Renal cortical epithelial cell (primary cell): ENCODE measurements at regions not wholly inside any gene's neighbourhood (a gene's known extent, or its start where the extent isn't known, plus 50 kb on each side); places are given as distances from the start of the nearest gene placed in this dataset.
"Not testable (repeated sequence)": the region's sequence is repeated elsewhere in the genome, so short reads cannot be mapped to it uniquely, and the experiment has no call there.

Source experiments
- DNase-seq: peaks from one replicate; pipeline ENCODE4 v3.0.0-alpha.2; 2011; ENCODE audit warnings: low read depth

DNA sequence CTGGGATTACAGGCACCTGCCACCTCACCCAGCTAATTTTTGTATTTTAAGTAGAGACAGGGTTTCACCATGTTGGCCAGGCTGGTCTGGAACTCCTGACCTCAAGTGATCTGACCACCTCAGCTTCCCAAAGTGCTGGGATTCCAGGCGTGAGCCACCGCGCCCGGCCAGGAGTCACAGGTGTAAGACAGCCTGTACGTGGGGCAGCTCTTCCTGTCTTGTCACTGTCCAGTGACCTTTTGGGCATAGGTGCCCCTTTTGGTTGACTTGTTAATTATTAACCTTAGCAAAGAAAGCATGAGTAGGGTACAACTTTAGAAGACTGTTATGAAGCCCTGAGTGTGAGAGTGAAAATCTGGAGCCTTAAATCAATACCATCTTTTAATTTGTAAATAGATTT is 703.7 kb upstream of the SOX11 start:
- DNase-seq, result not testable (repeated sequence)

DNA sequence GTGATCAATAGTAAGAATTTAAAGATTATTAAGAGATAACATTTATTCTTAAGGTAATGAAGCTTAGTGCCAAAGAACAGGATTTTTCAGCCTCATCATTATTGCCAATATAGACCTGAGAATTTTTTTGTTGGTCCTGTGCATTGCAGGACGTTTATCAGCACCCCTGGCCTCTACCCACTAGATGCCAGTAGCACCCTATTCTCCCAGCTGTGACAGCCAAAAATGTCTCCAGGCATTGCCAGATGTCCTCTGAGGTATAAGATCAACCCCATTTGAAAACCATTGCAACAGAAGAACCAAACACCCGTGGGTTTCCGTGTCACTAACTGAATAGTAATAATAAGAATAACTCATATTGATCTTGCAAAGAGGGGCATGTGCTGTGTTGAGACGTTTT is 700.0 kb upstream of the SOX11 start:
- no peak for DNase-seq

DNA sequence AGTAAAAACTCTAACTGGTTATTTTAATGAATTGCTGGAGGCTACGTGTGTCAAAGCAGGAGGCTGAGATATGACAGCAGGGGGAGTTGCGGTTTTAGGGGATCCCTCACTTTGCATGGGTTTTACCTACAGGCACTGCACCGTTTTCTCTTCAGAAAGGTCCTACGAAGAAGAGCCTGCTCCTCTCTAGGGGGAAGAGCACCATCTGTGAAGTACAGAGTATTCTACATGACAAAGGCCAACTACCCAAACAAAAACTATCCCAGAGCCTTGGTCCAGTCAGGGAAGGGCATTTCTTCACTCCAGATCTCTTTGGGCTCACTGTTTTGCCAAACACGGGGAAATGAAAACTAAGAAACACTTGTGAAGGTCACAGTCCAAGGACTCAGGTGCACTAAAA is 696.7 kb upstream of the SOX11 start:
- no peak for DNase-seq

DNA sequence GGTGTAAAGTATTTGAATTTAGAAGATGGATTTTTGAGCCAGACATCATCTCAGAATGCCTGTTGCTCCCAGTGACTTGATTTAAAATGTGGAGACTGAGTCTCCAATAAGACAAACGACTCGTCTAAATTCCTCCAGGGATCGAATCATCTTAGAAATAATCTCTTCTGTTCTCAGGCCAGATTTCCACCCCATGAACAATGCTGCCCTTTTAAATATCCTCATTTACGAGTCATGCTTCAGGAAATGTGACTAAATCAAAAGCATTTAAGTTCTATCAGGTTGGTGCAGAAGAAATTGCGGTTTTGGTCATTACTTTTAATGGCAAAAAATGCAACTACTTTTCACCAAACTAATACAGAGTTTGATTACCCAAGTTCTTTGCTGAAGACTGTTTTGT is 684.6 kb upstream of the SOX11 start:
- no peak for DNase-seq

DNA sequence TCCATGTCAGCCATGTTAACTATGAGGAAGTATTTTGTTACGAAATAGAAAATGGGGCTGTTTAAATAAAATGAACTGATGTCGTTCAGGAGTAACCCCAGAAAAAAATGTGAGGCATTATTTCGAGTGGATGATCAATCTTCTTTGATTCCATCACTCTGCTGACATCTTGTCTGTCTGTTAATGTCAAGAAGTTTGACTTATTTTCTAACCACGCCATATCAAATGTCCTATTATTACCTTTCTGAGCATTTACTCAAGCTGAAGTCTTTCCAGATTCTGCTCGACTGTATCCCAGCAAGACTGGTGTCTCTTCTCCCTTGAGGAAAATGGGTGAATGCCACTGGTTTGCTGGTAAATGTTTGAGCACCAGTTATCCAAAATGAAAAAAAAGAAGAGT is 672.9 kb upstream of the SOX11 start:
- DNase-seq, result no peak

DNA sequence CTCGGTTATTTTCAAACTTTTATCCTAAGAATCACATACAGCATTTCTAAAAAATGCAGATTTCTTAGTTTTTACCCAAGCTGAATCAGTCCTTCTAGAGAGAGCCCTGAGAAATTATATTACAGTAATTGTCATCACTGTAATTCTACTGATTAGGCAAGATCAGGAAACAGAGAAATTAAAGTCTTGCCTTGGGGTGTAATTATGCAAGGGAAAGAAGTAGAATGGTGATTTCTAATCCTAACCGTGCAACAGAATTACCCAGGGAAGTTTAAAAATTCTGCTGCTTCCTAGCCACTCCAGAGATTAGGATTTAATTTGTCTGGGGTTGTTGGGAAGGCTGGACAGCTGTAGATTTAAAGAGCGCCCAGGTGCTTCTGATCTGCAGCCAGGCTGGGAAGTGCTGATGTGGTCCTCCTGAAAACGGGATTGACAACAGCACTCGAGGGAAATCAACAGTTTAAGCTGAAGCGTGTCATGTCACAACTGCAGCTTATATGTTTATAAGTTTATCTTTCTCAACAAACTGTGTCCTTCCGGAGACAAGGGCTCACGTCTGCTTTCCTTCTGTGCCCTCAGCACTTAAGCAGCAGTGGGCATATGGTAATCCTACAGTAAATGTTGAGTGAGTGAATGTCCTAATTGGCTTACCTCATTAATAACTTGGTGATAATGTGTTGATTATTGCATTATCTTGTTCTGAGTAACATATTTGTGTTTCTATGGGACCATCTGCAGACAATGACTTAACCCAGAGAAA is 671.9 kb upstream of the SOX11 start:
- no peak for DNase-seq

DNA sequence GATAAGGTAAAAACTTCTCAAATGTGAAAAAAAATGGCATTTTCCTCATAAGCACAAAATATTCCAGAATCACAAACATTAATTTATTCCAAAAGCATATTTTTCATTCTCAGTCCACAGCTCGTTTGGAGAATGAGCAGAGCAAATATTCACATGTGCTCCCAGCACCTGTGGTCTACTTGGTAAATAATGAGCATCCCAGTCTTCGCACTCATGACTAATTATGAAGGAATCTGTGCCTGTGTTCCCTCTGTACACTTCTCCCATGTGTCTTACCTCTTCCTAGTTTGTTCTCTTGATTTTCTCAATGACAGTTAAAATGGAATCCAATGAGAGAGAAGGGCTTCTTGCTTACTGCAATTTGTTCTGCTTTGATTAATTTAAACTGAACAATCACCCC is 671.0 kb upstream of the SOX11 start:
- DNase-seq, result no peak

DNA sequence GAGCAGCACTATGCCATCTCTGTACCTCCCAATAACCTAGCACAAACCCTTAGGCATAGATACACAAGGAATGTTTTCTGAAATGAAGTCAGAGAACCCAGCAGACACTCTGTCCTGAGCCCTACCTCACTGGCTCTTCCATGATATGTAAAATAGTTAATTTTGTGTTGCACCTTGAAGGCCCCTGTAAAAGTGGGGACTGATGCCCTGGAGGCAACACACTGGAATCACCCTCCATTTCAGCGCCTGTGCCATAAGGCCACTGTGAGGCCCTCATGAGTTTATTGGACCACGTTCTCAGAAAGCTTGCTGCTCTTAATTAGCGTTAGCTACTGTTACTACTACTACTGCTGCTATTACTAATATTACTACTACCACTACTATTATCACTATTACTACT is 670.1 kb upstream of the SOX11 start:
- no peak for DNase-seq

DNA sequence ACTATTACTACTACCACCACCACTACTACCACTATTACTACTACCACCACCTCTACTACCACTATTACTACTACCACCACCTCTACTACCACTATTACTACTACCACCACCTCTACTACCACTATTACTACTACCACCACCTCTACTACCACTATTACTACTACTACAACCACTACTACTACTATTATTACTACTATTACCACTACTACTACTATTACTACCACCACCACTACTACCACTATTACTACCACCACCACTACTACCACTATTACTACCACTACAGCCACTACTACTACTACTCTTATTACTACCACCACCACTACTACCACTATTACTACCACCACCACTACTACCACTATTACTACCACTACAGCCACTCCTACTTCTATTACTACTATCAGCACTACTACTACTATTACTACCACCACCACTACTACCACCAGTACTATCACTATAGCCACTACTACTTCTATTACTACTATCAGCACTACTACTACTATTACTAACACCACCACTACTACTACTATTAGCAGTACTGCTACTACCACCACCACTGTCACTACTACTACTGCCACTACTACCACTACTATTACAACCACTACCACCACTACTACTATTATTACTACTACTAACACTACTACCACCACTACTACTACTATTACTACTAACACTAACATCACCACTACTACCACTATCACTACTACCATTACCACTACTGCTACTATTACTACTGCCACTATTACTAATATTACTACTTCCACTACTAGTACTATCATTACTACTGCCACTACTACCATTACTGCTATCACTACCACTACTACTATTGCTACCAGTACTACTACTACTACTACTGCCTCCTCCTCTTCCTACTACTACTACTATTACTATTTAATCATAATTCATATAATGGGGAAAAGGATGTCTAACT is 669.2 kb upstream of the SOX11 start:
- not testable (repeated sequence) for DNase-seq

DNA sequence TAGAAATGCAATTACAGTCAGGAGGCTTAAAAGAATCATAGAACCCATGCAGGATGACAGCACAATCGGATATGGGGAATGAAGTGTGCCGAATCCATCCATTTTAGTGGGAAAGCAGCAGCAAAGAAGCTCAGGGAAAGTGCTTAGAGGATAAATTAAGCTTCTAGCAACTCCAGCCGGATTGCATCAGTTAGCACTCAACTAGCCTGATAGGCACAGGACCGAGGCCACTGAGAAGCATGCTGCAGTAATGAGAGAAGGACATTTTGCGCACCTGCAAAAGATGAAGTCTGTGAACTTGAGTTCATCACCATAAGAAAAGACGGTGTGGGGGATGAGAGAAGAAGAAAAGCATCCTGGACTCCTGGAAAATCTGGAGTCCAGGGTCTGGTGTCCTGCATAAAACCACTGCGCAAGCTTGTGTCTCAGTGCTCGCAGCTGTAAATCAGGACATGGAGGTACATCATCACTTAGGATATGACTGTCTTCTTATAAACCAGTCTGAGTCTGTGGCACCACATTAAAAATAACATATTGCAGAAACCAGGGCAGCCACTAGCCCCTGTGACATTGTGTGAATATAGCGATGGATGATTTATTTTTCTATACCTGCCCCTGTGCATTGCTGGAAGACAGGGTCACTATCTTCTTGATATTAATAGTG is 665.5 kb upstream of the SOX11 start:
- DNase-seq, result no peak

DNA sequence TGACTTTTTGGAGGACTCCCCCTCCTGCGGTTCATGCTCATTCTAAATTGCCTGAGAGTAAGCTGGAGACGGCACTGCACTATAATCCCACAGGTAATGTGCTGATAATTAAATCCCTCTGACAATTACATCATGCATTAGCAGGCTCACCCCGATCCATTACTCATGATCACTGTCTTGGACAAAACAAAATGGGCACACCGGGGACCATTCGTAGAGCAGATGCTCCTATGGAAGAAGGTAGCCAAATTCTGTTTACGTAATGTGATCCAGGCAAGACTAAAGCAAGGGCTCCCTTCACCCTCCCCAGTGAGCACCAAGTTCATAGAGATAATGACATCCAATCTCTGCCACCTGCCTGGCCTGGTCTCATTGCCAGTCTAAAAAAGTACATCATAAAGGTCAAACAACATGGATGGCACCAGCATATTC is 657.1 kb upstream of the SOX11 start:
- no peak for DNase-seq

DNA sequence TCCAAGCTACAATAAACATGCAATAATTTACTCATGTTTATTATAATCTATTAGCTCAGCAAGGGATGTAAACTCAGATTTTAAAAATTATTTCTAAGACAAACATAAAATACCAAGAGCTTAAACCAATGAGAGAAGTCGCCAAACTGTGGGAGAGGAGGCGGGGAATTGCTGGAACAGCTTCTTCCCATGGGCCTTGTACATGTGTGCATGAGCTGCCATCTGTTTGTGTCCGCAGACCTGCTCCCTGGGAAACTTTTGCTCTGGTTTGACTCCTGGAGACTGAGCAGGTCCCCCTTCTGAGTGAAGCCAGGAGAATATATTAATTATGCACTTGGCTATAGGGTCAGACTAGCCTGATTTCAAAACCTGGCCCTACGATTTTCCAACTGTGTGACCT is 655.9 kb upstream of the SOX11 start:
- DNase-seq, result no peak

DNA sequence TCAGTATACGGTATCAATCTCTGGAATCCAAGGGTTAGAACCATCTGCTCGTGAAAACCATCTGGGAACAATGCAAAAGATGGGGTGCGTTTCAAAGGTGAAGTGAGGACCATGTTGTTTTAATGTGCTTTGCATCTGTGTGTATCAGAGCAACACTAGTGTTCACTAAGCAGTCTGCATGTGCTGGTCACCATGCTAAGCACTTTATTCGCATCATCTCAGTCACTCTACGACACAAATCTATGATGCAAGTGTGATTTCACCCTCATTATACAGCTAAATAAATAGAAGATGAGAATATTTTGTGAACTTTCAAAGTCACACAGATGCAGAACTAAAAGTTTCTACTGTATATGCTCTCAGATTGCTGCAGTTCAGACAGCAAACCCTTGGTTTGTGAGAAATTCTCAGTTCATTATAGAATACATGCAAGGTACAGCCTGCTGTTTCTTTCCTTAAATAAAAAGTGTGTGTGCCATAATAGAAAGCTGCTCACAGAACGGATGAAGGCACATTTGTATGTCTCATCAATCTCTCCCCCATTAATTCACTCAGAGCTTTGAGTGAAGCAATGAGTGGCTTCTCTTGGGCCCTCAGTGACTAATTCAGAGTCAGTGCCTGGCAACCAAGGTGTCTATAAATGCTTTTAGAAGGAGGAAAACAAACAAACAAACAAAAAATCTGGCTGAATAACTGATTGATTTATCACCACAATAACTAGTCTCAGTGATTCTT is 652.8 kb upstream of the SOX11 start:
- no peak for DNase-seq

DNA sequence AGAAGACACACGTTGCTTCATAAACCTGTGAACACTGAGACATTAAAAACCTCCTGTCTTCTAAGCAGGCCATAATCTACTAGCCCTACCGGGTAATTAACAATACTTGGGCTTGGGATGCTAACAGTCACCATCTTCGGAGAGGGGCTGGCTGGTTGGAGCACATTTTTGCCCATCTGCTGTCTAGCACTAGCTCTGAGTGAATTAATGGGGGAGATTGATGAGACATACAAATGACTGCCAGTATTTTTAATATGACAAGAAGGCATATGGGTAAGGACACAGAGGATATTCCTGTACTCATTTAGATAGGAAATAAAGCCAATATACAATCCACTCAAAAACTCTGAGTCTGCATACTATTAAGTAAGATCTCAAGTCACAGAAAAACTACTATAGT is 651.6 kb upstream of the SOX11 start:
- DNase-seq, result no peak

DNA sequence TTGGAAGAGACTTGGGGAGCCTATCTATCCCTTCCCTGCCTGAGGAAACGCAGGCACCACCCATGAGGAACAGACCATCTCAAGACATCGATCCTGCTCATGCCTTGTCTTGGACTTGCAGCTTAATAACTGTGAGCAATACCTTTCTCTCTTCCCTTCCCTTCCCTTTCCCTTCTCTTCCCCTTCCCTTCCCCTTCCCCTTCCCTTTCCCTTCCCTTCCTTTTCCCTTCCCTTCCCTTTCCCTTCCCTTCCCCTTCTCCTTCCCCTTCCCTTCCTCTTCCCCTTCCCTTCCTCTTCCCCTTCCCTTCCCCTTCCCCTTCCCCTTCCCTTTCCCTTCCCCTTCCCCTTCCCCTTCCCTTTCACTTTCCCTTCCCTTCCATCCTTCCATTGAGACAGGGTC is 650.7 kb upstream of the SOX11 start:
- no peak for DNase-seq

DNA sequence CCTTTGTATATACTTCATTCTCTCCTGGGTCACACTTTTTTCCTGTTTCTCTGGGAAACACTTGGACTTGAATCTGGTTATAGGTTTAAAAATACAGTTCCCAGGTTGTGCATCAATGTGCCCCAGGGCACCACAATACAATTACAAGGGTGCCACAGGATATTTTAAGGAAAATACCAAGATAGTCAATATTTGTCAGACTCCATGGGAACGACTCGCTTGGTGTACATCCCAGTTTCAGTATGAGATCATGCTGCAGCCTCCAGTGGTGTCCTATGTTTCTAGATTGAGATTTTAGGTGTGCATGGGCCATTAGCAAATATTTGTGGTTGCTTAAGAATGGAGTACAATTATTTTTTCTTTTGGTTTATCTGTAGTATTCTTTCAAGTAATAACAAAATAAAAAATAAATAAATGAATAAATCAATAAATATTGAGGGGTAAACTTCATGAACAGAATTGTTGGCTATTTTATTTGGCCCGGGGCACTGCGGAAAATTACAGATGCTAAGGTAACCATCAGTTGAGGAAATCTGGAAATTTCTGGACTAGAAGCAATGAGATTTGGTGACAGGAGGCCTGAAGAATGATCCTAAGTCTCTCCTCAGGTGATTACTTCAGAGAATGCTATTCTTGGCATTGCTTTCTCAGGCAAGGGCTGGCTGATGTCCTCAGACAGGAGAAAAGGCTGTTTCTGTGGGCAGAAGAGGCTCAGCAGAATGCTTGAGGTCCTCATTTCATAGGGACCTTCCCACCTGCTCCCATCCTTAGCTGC is 649.3 kb upstream of the SOX11 start:
- no peak for DNase-seq

DNA sequence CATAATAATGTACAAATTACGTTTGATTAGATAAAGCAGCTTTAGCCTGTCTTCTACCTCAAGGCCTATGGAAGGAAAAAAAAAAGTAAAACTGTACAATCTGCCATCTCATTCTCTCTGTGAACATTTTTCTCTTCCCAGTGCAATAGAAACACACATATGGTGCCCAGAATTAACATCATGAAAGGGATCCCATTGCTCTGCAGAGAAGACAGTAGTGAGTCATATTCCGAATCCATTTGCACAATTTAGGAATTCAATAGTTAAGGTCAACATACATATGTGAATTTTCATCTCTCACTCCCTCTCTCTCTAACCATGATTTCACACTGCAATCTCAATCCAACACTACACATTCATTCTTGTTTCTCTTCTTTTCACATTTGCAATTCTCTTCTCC is 640.9 kb upstream of the SOX11 start:
- DNase-seq, result no peak

DNA sequence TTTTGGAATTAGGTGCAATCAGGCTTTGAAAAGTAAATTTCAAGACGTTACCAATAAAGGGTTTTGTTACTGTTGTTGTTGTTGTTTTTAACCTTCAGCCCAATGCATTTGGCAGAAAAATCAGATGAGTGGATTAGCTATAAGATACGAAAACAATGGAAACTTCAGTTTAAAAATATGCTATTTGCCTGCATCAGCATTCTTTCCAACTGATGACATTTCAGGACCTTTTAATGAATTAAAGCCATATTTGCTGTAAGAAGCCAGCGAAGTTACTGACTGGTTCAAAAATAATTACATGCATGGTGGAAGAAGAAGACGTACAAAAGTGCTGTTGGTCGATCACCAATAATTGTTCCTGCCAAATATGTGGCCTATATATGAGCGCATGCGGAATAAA is 639.3 kb upstream of the SOX11 start:
- no peak for DNase-seq

DNA sequence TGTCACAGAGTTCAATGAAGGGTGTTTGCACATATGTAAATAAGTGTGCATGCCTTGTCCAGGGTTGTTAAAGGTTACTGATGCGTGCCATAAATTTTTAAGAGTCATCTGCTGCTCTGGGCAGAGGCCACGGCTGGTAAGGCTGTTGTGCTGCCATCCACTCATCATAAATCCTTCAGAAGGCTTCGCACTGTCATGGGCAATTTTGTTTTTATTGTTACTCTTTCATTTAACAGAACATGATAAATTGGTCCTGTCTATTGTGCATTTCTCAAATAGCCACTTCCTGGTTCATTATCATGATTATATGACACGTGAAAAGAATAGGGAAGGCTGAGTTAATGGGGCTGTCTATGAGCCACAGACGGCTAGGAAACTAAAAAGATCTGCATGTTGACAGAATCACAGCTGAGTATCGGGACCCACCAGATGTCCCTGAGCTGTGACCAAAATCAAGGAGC is 634.3 kb upstream of the SOX11 start:
- DNase-seq, result no peak

DNA sequence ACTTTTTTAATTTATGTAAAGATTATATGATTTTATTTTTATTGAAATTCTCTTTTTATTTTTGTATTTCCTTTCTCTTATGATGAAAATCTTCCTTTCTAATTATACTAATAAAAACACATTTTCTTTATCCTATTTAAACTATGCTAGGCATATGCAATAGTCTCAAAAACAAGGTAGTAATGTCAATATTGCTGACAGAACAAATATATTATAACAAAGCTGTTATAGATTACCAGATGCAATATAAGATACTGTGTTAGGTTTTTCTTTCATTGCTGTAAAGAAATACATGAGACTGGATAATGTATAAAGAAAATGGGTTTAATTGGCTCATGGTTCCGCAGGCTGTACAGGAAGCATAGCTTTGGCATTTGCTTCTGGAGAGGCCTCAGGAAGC is 631.2 kb upstream of the SOX11 start:
- no peak for DNase-seq

DNA sequence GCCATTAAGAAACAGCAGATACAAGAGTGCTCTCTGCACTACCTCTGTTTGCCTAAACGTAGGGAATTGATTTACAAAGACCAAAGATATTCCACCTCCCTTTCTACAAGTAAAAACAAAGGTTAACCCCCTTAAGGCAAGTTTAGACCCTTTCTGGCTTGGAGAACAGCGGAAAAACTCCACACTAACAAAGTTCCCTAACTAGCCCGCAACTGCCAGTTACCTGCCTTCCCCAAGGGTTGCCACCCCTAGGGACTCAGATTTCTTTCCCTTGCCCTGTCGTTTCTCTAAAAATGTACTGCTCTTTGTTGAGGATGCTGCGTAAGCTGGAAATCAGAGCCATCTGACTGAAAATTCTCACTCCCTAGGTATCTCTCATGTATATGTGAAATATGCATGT is 627.5 kb upstream of the SOX11 start:
- no peak for DNase-seq
